K562 (cell line): ENCODE measurements at regions not wholly inside any gene's neighbourhood (a gene's known extent, or its start where the extent isn't known, plus 50 kb on each side); places are given as distances from the start of the nearest gene placed in this dataset.

Source experiments
- EGR1 ChIP-seq: fragments of 450-650 bp; conservative IDR thresholded peaks from 2 replicates; pipeline ENCODE4 v1.6.1; 2017; ENCODE audit warnings: mild to moderate bottlenecking
- ILK ChIP-seq: fragments of 450-650 bp; IDR thresholded peaks from 2 replicates; pipeline ENCODE4 v1.6.1; 2016; ENCODE audit warnings: missing genetic modification characterization, low read depth, mild to moderate bottlenecking, missing compliant biosample characterization, moderate library complexity, borderline replicate concordance
- MECOM ChIP-seq: fragments of 250-450 bp; sonication (Bioruptor Pico); IDR thresholded peaks from 2 replicates; pipeline ENCODE4 v1.8.0; 2022; ENCODE audit warnings: inconsistent platforms
- TF ChIP-seq, protein P1 (sequence below), 2 experiments: fragments of 450-650 bp in 1 of 2; sonication (generic) in 1 of 2; formaldehyde crosslinking; conservative IDR thresholded peaks; 2 replicates each; pipeline versions ENCODE4 v1.4.0 to v1.8.1; 2020 to 2022; ENCODE audit warnings: mild to moderate bottlenecking in 1 of 2, missing genetic modification reagents in 1 of 2
- TF ChIP-seq, protein P2 (sequence below): sonication (generic); formaldehyde crosslinking; IDR thresholded peaks from 2 replicates; pipeline ENCODE4 v1.8.0; 2022; ENCODE audit warnings: mild to moderate bottlenecking, missing genetic modification reagents
- TF ChIP-seq, protein P3 (sequence below): fragments of 250-450 bp; sonication (Bioruptor Pico); IDR thresholded peaks from 2 replicates; pipeline ENCODE4 v1.5.0; 2021; ENCODE audit warnings: mild to moderate bottlenecking, moderate library complexity
- TF ChIP-seq, protein P4 (sequence below): fragments of 450-650 bp; IDR thresholded peaks from 2 replicates; pipeline ENCODE4 v1.6.1; 2014; ENCODE audit warnings: low read depth, mild to moderate bottlenecking, moderate library complexity, borderline replicate concordance

DNA sequence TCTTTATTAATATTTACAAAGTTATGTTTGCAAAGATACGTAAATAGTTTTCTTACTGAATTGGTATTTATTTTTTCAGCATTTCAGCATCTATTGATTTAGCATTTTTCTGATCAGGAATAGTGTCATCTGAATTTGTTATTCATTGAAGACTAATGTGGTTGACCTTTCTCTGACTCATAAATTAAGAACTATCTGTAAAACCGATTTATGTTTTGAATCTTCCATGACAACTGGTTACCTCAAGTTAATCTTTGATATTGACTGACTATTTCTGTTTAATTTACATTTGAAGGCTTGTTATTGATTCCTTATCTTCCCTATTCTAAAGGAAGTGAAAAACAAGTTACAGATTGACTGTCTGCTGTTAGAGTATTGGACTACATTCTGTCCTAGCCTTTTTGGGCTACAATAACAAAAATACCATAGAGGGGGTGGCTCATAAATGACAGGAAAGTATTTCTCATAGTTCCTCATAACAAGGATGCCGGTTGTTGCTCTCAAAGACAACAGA, 1131.4 kb downstream of the PLA2G4A start (continued):
- TF ChIP-seq, protein P1, sequence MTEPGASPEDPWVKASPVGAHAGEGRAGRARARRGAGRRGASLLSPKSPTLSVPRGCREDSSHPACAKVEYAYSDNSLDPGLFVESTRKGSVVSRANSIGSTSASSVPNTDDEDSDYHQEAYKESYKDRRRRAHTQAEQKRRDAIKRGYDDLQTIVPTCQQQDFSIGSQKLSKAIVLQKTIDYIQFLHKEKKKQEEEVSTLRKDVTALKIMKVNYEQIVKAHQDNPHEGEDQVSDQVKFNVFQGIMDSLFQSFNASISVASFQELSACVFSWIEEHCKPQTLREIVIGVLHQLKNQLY (CRISPR knock-in tag; conservative IDR thresholded peaks at IDR 0.05), result no peak
- no peak for TF ChIP-seq ILK (tag)
- TF ChIP-seq EGR1, result no peak
- TF ChIP-seq, protein P2, sequence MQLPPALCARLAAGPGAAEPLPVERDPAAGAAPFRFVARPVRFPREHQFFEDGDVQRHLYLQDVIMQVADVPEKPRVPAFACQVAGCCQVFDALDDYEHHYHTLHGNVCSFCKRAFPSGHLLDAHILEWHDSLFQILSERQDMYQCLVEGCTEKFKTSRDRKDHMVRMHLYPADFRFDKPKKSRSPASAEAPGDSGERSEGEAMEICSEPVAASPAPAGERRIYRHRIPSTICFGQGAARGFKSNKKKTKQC (CRISPR knock-in tag), result no peak
- TF ChIP-seq MECOM (CRISPR knock-in tag), result no peak
- TF ChIP-seq, protein P3, sequence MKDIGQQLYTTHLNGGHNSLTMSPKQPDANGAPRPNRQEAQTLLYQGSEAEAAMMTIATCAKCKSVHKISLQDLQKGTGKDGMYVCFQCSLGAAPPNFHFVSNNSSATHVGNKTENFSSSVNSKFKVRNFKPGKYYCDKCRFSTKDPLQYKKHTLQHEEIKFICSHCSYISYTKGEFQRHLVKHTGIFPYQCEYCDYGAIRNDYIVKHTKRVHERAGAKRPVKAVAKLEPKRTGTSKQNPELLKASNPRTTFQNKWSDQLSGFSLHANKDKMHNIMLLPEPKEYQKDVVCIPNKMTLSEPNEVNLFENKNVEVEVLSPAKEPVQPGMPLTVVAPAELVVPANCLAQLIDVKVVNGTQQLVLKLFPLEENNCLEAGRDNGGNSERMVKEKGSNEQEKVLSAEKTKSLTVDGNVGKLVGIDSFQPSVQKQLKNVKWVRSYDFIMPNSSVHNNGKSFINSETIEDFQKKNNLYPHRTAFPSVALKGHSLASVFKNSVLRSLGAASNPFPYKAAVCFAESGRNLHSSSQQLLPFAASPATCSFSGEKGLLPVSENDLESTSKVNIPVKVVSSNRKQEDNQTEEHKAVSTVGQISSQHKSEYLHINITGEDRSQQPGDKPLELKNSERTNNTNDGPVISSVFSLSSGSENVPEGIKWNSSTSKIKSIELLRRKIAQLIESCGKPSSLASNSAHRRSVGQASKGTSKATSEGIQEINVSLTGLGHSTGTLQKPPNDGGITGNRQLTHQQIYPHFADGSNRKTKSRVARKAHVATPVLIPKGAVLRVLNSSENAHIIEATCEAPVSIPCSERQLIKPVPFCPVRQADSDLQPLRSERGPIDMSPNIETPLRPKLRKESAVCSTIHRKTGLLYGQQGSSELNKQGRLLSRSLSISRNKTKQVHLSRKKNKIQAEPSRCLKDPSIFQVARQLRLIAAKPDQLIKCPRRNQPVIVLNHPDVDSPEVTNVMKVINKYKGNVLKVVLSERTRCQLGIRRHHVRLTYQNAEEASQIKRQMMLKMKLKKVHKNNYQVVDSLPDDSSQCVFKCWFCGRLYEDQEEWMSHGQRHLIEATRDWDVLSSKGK (CRISPR knock-in tag), result no peak
- TF ChIP-seq, protein P4, sequence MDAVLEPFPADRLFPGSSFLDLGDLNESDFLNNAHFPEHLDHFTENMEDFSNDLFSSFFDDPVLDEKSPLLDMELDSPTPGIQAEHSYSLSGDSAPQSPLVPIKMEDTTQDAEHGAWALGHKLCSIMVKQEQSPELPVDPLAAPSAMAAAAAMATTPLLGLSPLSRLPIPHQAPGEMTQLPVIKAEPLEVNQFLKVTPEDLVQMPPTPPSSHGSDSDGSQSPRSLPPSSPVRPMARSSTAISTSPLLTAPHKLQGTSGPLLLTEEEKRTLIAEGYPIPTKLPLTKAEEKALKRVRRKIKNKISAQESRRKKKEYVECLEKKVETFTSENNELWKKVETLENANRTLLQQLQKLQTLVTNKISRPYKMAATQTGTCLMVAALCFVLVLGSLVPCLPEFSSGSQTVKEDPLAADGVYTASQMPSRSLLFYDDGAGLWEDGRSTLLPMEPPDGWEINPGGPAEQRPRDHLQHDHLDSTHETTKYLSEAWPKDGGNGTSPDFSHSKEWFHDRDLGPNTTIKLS, result no peak
